A673 (cell line): ENCODE measurements at regions not wholly inside any gene's neighbourhood (a gene's known extent, or its start where the extent isn't known, plus 50 kb on each side); places are given as distances from the start of the nearest gene placed in this dataset.

ENCODE experiments used
- BruUV-seq: library from RNA; stranded (reverse); fragments of 400-500 nt; replicated peaks from 2 replicates; lab custom pipeline; 2021; lab: Mats Ljungman, UMichigan
- CTCF ChIA-PET: fragments of 300-600 bp; sonication (Branson Sonifier 250); formaldehyde crosslinking; loops from one replicate; lab custom pipeline; 2022; ENCODE audit warnings: antibody characterized with exemption; lab: Charles Lee
- POLR2A ChIA-PET: fragments of 300-600 bp; sonication (Branson Sonifier 250); formaldehyde crosslinking; loops from one replicate; lab custom pipeline; 2022; ENCODE audit warnings: antibody characterized with exemption; ENCODE audit not compliant: low non-redundant PET; lab: Charles Lee
- DNase-seq: peaks from one replicate; pipeline ENCODE4 v3.0.0-alpha.2; 2015; ENCODE audit warnings: low spot score
- H3K27ac ChIP-seq: fragments of 200-600 bp; sonication (generic); 2 replicates; pipeline ENCODE4 v1.5.1; 2016; ENCODE audit warnings: mixed run types, low read depth, mild to moderate bottlenecking, mixed read lengths, antibody characterized with exemption, low read length; ENCODE audit not compliant: poor library complexity, severe bottlenecking
- H3K27me3 ChIP-seq: fragments of 200-600 bp; sonication (generic); replicated peaks from 2 replicates; pipeline ENCODE4 v1.6.1; 2017; ENCODE audit warnings: mixed run types, low read depth, mild to moderate bottlenecking, mixed read lengths, antibody characterized with exemption, low read length; ENCODE audit not compliant: insufficient read depth, poor library complexity
- H3K36me3 ChIP-seq: fragments of 200-600 bp; sonication (generic); 2 replicates; pipeline ENCODE4 v1.6.1; 2016; ENCODE audit warnings: mixed run types, mild to moderate bottlenecking, mixed read lengths, antibody characterized with exemption, low read length; ENCODE audit not compliant: insufficient read depth, poor library complexity, severe bottlenecking
- H3K4me1 ChIP-seq: fragments of 200-600 bp; sonication (generic); 2 replicates; pipeline ENCODE4 v1.6.1; 2017; ENCODE audit warnings: mixed run types, mild to moderate bottlenecking, mixed read lengths, antibody characterized with exemption, low read length; ENCODE audit not compliant: insufficient read depth, poor library complexity, severe bottlenecking
- H3K4me3 ChIP-seq: fragments of 200-600 bp; sonication (generic); 2 replicates; pipeline ENCODE4 v1.5.1; 2016; ENCODE audit warnings: low read depth, mixed run types, mild to moderate bottlenecking, mixed read lengths, low read length; ENCODE audit not compliant: poor library complexity, severe bottlenecking
- H3K9me3 ChIP-seq: fragments of 200-600 bp; sonication (generic); 2 replicates; pipeline ENCODE4 v1.6.1; 2016; ENCODE audit warnings: mixed run types, low read depth, mild to moderate bottlenecking, mixed read lengths, antibody characterized with exemption, low read length; ENCODE audit not compliant: poor library complexity, severe bottlenecking
- EZH2 ChIP-seq: fragments of 200-600 bp; sonication (generic); IDR thresholded peaks from 2 replicates; pipeline ENCODE4 v1.6.1; 2017; ENCODE audit warnings: borderline replicate concordance, low read depth, mild to moderate bottlenecking, mixed read lengths, antibody characterized with exemption, low read length; ENCODE audit not compliant: poor library complexity, severe bottlenecking
- intact Hi-C: fragments of 100-400 bp; cut with micrococcal nuclease; formaldehyde crosslinking; loops from one replicate; pipeline ENCODE4 v1.10.0; 2022; ENCODE audit not compliant: unreplicated experiment
- TF ChIP-seq, protein P1 (sequence below): fragments of 300-800, 200-600 bp; sonication (generic); conservative IDR thresholded peaks from 2 replicates; pipeline ENCODE4 v1.5.1; 2017; ENCODE audit warnings: low read depth, mild to moderate bottlenecking, antibody characterized with exemption, low read length, moderate library complexity, mixed read lengths

DNA sequence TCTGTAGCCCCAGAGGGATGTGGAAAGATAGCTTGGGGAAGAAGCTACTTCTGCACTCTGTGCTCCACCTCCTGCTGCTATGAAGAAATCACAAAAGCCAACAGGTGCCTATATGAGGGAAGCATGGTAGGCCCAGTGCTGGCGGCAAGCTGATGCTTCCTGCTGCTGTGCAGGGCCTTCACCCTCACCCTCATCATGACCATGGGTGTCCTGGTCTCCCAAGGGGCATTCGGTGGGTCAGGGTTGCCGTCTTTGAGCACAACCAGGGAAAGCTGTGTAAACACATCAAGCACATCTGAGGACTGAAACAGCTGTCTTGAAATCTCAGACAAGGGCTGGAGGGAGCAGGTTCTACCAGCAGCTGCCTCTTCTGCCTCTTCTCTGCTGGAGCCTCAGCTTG is 184.0 kb downstream of the FNDC1 start:
- H3K4me3 ChIP-seq: no peak overlapping the region
- no peaks in the 10 kb centered on the region for H3K9me3 ChIP-seq
- peaks cover 21% of the 10 kb centered on the region for H3K27me3 ChIP-seq
- ChIA-PET CTCF (no interaction called here), POLR2A (no interaction called here)
- BruUV-seq: no TSS peak
- no peak overlapping the region for H3K27ac ChIP-seq
- no peak for TF ChIP-seq EZH2
- TF ChIP-seq, protein P1, sequence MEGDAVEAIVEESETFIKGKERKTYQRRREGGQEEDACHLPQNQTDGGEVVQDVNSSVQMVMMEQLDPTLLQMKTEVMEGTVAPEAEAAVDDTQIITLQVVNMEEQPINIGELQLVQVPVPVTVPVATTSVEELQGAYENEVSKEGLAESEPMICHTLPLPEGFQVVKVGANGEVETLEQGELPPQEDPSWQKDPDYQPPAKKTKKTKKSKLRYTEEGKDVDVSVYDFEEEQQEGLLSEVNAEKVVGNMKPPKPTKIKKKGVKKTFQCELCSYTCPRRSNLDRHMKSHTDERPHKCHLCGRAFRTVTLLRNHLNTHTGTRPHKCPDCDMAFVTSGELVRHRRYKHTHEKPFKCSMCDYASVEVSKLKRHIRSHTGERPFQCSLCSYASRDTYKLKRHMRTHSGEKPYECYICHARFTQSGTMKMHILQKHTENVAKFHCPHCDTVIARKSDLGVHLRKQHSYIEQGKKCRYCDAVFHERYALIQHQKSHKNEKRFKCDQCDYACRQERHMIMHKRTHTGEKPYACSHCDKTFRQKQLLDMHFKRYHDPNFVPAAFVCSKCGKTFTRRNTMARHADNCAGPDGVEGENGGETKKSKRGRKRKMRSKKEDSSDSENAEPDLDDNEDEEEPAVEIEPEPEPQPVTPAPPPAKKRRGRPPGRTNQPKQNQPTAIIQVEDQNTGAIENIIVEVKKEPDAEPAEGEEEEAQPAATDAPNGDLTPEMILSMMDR: no peak
- no peaks in the 10 kb centered on the region for H3K36me3 ChIP-seq
- intact Hi-C loops: no loop called here
- H3K4me1 ChIP-seq: no peaks in the 10 kb centered on the region
- DNase-seq: no peak

DNA sequence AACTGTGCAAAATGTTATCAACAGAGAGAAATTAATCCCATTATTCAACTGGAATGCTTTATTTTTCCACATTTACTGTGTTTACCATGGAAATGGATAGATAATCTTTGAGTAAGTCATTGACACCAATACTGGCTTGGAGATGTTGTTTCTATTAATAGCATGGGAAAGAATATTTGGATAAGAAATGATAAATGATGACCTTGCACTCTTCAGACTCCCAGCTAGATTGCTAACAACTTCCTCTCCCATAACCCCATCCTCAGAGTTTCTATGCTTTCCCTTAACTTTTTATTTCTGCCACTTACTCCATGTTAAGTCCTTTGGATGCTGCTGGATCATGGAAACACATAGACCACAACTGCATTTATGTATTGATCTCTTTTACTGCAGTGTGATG is 182.5 kb downstream of the FNDC1 start:
- ChIA-PET CTCF (no interaction called here), POLR2A (no interaction called here)
- intact Hi-C loops: no loop called here
- no peaks in the 10 kb centered on the region for H3K9me3 ChIP-seq
- H3K4me1 ChIP-seq: no peaks in the 10 kb centered on the region
- no peaks in the 10 kb centered on the region for H3K36me3 ChIP-seq
- TF ChIP-seq EZH2: no peak
- TF ChIP-seq, protein P1: no peak
- DNase-seq: no peak
- no peak overlapping the region for H3K4me3 ChIP-seq
- H3K27me3 ChIP-seq: peaks cover 7% of the 10 kb centered on the region
- no TSS peak for BruUV-seq
- H3K27ac ChIP-seq: no peak overlapping the region

DNA sequence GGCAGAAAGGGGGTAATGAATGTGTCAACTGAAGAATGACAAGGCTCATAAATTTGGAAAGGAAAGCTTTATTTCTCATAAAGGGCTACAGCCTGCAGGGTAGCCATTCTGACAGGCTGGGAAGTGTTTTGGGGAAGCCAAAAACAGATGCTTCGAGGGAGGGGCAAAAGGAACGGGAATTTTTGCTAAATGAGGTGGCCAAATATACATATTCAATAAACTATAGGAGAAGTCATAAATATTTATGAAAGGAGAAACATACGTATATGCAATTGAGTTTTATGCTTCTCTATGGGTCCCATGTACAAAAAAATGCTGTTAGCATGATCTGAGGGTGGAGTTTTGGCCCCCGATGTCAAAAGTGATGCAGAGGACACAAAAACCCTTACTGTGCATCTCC is 180.7 kb downstream of the FNDC1 start:
- POLR2A ChIA-PET: no interaction called here

More for the DNA sequence above, 180.7 kb downstream of the FNDC1 start:
- Histone ChIP-seq H3K27ac (no peak overlapping the region), H3K4me1 (no peaks in the 10 kb centered on the region), H3K27me3 (no peaks in the 10 kb centered on the region), H3K9me3 (no peaks in the 10 kb centered on the region), H3K36me3 (no peaks in the 10 kb centered on the region), H3K4me3 (no peak overlapping the region)
- DNase-seq: no peak
- no peak for TF ChIP-seq EZH2
- TF ChIP-seq, protein P1: no peak
- BruUV-seq: no TSS peak
- intact Hi-C loops: no loop called here
- CTCF ChIA-PET: no interaction called here
